NB4 (cell line): ENCODE measurements at regions not wholly inside any gene's neighbourhood (a gene's known extent, or its start where the extent isn't known, plus 50 kb on each side); places are given as distances from the start of the nearest gene placed in this dataset.

Experiments
- CTCF ChIP-seq: IDR thresholded peaks from one replicate; pipeline ENCODE4 v1.5.1; 2012; ENCODE audit warnings: low read depth, low read length
- MAX ChIP-seq: IDR thresholded peaks from 2 replicates; pipeline ENCODE4 v1.6.1; 2011; ENCODE audit warnings: low read depth, low read length
- MYC ChIP-seq: IDR thresholded peaks from 2 replicates; pipeline ENCODE4 v1.6.1; 2011; ENCODE audit warnings: low read depth, low read length
- POLR2A ChIP-seq: IDR thresholded peaks from 2 replicates; pipeline ENCODE4 v1.6.1; 2011; ENCODE audit warnings: mild to moderate bottlenecking; ENCODE audit not compliant: insufficient read length; ENCODE audit errors: extremely low read depth

GRCh38 chr16:79862601-79863000 is 262.1 kb upstream of the MAF start:
- no peak for TF ChIP-seq CTCF
- TF ChIP-seq POLR2A: no peak
- TF ChIP-seq MAX: no peak
- no peak for TF ChIP-seq MYC
